ENCODE measurements at regions not wholly inside any gene's neighbourhood (a gene's known extent, or its start where the extent isn't known, plus 50 kb on each side); places are given as distances from the start of the nearest gene placed in this dataset.

- no peak for DNase-seq
These were observed 168.8 kb downstream of the CYLD start for GRCh38 chr16:50910736-50911100.

DNA sequence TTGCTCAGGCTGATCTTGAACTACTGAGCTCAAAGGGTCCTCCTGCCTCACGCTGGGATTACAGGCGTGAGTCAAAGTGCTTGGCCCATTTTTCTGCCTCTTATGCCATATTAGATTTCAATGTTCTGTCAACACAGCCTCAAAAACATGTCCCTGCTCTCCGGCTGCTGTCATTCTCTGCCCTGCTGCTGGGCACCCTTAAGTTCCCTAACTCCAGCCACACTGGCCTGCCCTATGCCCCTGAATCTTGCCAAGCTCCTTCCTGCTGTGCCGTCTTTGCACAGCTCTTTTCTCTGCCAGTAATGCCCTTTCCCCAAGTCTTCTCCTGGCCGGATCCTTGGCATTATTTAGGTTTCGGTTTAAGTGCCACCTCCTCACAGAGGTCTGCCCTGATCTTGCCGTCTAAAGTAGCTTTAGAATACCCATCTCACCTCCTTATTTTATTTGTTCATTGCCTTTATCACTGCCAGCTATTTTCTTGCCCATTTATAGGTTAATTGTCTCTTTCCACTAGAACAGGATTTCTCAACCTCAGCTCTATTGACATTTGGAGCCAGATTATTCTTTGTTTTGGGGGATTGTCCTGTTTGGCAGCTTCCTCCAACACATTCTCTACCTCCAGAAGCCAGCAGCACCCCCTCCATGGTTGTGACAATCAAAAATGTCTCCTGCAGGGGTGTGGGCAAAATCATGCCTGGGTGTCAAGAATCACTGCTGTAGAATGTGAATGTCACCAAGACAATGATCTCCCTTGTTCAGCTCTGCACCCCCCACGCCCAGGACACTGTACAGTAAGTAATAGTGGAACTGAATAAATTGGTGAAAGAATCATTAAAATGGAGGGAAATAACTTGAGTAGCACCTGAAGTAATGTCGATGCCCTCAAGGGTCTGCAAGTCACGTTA is 168.2 kb downstream of the CYLD start:
- no peak for DNase-seq

DNA sequence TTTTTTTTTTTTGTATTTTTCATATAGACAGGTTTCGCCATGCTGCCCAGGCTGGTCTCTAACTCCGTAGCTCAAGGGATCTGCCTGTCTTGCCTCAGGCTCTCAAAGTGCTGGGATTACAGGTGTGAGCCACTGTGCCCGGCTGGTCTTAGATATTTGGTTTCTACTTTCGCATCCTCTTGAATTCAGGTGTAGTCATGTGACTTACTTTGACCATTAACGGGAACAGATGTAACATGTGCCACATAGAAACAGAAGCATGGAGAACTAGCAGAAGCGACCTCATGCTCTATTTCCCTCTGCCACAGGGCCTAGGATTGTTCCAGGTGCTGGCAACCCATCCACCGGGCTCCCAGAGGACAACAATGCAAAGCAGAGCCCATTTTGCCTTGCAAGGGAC is 166.6 kb downstream of the CYLD start:
- DNase-seq, result no peak

DNA sequence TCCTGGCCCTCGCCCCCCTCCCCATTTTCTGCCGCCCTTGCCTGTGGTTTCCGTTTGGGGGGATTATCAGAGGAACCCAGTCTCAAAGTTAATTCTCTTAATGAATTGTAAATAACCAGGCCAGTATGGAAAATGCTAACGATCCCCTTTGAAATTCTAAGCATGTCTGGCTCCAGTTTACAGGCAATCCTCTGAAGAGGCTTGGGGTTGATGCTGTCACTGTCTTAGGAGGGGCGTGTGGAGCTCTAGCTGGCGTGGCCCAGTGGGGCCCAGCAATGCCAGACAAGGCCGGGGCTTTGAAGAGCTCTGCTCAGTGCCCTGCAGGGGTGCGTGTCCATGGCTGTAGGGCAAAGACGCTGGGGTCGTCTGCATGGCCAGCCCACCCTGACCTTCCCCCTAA is 164.6 kb downstream of the CYLD start:
- DNase-seq, result no peak

DNA sequence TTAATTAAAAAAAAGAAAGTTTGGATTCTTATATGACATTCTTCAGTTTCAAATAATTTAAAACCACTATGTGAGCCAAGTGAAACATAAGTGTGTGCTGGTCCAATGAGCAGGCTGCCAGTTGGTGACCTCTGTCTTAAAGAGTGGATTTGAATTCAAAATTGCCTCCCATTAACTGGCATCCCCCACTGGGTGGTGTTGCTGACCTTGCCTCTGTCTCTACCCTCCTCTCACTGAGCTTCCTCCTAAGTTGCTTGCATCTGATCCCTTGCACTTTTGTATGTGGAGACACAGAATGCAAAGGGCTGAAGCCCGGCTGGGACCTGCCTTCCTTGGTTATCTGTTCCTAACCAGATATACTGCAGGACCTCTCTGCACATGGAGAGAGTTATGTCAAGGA is 160.6 kb downstream of the CYLD start:
- no peak for DNase-seq

- no peak for DNase-seq
These were observed 159.2 kb downstream of the CYLD start for GRCh38 chr16:50901062-50901461.

DNA sequence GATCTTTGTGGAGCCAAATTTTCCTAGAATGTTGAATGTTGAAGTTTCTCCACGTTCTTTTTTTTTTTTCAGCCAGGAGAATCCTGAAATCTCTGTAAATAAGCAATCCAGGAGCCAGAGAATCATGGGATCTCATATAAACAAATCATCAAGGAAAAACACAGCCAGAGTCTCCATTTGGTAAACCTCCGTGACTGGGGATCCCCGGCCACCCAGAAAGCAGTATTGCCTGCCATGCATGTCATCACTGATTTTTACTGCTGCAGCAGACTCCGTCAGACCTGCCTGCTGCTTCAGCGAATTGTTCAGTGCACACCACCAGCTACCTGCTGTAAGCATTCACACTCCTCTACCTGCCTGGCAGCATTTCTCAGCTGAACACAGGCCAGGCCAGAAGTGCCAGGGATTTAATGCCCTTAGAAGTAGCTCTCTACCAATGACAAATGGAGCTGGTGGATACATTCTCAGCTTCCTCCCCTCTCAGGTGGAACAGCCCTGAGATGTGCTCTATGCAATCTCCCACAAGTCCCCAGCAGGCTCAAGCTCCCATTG is 158.6 kb downstream of the CYLD start:
- no peak for DNase-seq

DNA sequence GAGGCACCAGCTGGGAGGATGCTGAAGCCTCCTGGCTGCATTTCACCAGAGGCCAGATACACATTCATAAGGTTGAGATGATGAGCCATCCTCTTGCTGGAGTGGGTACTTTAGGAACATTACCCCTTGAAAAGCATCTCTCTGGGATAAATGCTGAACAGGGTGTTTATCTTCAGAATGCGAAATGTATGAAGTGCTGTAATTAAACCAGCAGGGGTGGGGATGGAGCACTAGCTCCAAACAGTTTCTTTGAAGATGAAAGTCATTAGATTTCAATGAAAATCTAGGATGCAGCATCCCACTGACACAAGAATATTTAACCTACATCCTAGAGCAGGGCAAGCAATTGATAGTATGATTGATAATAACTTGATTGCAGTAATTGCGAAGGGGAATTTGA is 158.1 kb downstream of the CYLD start:
- DNase-seq, result no peak

DNA sequence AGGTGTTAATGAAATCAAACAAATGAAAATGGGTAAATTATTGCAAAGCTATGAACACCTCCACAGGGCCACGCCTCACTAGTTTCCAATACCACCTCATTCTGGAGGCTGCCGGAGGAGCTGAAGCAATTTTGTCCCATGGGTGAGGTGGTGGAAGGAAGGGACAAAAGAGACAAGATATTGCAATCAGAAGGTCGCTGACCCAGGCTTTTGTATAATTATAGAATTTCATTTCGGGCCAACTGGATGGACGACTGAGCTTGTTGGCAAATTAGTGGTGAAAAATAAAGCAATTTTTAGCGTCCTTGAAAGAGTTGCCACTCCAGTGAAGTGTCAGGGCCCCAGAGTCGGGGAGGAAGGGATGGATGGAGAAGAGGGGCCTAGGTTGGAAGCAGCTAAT is 147.9 kb downstream of the CYLD start:
- DNase-seq, result no peak

- no peak for DNase-seq
These were observed 147.4 kb downstream of the CYLD start for GRCh38 chr16:50889276-50889675.

DNA sequence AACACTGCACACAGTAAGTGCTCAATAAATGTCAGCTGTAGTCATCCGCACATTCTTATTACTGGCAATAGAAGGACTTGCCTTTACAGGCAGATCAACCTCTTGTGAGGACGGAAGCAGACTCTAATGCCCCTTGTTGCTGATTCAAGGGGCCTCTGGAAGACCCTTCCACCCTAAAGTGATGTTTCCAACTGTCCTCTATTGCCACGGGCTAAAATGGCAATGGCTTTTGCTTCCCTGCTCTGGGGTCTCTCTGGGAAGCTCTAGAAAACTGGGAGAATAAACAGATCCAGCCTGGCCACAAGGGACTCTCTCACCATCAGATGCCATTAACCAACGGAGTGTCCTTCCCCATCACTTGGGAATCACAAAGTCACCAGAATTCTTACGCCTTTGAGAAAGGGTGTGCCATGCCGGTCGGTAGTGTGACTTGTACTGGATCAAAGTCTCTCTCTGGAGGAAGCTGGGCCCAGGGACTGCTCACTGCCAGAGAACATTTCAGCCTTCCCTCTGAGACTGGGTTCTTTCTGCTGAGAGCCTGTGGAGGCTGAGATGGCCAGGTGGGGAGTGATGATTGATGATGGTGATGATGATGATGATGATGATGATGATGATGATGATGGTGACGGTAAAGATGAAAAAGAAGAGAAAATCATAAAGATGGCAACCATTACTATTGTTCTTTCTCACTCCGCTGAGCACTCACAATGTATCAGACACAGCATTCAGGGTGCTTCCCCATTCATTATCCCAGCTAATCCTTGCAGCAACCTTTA is 146.8 kb downstream of the CYLD start:
- no peak for DNase-seq

DNA sequence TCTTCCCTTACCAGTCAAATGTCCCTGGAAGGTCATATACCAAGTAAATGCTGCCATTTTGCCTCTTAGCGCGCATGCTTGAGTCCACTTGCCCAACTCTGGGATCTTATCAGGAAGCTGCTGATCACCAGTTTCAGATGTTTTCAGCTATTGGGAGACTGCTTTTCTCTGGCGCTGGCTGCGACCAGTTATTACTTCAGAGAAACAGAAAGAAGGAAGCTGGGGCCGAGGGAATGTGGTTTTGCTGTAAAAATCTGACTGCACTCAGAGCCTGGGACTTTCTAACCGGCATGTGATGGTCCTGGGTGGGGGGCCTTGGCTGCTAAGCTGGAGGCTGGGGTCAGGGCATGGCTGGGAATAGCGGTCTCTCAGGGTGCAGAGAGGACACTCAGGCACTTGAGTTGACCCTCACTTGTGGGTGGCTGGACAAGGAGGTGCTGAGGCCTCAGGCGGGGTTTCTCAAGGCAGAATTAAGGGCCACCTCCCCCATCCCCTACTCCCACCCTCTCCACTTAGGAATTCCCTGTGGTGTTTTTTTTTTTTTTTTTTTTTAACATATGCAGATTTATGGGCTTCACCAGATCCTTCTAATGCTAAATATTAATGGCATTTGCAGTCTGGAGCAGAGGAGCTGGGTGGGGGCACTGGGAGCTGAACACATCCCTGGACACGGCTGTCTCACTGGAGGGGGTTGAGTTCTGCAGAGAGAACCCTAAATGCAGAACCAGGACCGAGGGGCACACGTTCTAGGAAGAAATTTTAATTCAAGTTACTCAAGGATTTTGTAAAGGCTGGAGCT is 145.8 kb downstream of the CYLD start:
- no peak for DNase-seq

DNA sequence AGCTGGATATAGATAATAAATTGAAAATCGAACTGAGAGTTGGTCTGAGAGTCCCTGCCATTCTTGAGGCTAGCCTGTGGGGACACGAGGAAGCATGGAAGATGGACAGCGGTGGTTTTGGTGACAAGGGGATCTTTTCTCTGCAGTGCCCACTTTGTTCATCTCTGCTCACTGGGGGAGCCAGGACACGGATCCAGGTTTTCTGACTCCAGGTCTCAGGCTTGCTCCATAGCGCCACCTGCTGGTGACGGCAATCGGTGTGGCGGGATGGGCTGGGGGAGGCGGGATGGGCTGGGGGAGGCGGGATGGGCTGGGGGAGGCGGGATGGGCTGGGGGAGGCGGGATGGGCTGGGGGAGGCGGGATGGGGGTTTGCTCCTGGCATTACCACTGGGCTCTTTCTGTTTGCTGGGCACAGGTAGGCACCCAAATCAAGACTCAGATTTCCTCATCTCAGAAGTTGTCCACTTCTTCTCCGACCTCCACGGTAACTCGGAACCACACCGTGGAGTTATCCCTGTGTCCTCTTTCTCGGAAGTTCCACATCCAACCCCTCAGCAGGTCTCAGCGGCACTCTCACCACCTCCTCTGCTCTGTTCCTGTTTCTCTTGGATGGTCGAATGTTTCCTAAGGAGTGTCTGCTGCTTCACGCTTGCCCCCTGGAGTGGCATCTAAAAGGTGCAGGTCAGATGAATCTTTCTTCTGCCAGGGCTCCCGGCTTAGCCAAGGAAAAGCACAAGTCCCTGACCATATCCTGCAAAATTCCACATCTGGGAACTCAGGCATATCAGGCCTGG is 142.4 kb downstream of the CYLD start:
- DNase-seq, result peak; percentile 32

DNA sequence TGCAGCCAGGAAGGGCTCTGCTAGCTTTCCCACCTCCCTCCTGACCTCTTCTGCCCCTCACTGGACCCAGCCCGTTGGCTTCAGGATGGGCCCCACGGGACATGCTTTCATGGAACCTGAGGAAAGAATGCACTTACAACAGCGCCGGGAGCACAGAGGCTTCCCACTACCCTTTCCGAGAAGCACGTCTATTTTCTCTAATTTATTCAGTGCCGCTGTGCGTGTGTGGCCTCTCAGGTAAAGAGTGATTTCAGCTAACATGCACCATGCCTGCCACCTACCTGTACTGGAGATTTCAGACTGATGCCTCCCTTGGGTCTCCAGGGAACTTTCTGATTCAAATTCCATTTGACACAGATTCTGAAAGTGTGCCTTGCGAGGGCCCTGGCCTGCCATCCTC is 140.1 kb downstream of the CYLD start:
- DNase-seq, result no peak

DNA sequence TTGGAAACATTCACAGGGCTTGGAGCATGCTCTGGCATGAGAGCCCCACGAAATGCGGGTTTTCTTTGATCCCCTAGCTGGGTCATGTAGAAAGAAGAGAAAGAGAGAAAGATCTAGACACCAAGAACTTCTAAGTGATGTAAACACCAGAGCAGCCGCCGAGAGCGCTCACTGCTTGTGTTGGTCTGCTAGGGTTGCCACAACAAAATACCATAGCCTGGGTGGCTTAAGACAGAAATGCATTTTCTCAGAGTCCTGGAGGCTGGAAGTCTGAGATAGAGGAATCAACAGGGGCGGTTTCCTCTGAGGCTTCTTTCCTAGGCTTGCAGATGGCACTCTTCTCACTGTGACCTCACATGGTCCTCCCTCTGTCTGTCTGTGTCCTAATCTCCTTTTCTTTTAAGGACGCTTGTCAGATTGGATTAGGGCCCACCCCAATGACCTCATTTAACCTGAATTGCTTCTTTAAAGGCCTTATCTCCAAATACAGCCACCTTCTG is 139.5 kb downstream of the CYLD start:
- no peak for DNase-seq

DNA sequence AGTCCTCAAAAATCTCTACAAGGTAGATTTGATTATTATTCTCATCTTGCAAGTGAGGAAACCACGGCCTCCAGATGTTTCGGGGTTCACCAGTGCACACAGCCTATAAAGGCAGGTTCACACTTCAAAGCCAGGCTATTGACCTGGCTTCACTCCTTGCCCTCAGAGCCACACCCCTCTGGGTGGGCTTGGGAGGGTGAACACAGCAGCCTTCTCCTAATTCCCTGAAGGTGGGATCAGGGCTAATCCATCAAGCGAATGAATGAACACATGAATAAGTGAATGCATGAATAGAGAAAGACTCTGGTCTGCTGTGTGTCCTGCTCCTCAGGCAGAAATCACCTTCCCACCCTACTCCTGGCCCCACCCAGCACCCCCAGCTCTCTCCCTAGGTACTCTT is 139.0 kb downstream of the CYLD start:
- no peak for DNase-seq

- peak; percentile 24 for DNase-seq
These were observed 138.2 kb downstream of the CYLD start for GRCh38 chr16:50879873-50880695.

DNA sequence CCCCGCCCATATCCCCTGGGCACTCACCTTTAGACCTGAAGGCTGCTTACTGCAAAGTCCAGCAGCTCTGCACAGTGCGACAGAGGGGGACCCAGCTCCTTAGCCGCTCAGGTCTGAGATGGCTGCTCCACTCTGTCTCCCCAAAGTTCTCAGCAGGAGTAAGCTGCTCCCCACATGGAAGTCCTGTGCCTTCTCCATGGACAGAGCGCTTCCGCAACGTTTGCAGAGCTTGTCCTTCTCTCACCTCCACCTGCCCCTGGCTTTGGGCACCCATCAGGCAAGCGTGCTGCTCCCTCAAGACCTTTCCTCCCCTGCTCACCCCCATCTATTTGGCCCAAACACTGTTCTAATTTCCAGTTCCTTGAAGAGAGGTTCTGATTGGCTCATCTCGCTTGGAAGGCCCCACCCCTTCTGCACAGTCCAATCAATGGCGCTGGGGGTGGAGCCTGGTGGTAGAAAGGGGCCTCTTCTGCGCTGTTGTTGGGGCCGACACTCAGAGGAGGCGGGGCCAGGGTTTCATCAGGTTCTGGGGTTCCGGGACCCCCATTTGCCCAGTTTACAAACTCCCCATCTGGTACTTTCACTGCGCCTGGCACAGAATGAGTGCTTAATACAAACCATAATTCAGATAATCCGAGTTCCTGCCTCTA is 137.2 kb downstream of the CYLD start:
- no peak for DNase-seq

DNA sequence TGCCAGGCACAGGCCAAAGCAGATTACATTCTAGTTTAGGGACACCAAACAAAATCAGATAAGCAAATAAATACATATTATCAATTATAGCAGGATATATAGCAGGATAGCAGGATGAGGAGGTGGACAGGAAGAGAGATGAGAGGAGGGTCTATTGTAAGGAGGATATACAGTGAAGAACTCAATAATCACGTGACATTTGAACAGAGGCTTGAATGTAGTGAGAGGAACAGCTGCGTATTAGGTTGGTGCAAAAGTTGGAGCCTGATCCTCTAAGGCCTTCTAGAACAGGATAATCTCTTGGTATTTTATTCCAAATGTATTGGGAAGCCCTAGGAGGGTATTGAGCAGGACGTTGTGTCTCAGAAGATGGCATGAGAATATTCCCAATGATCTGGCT is 136.7 kb downstream of the CYLD start:
- DNase-seq, result no peak

- DNase-seq, result no peak
These were observed 134.4 kb downstream of the CYLD start for GRCh38 chr16:50876263-50876662.

- DNase-seq, result no peak
These were observed 126.7 kb downstream of the CYLD start for GRCh38 chr16:50868577-50868976.

All from DMS53 (cell line).